ENCODE measurements at regions not wholly inside any gene's neighbourhood (a gene's known extent, or its start where the extent isn't known, plus 50 kb on each side); places are given as distances from the start of the nearest gene placed in this dataset.

DNA sequence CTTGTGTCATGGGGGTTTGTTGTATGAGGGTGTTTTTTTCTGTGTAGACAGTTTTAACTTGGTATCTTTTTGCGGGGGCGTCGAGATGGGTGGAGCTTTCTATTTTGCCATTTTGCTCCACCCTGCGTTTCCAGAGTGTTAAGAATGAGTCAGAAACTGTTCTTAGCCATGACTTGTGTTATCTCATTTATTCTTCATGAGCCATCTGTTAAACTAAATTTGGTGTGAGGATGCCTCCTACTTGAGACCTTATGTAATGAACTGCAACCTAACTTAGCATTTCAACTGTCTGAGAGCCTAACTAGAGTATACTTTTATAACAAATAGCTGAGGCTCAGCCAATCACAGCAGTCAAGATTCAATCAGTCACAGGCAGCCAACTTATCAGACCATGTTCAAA, 1873.5 kb downstream of the NCAM2 start:
- no peaks in the 10 kb centered on the region for H3K4me1 ChIP-seq (ENCODE audit: control insufficient read depth, insufficient read depth, low read length)
- H3K27me3 ChIP-seq (ENCODE audit: control insufficient read depth, insufficient read depth, low read length), result no peaks in the 10 kb centered on the region
- H3K27ac ChIP-seq (ENCODE audit: low read depth, low read length), result no peak overlapping the region
- H3K9ac ChIP-seq (ENCODE audit: low read depth, low read length), result no peak overlapping the region
- H3K4me3 ChIP-seq (ENCODE audit: low read depth, low read length), result no peak overlapping the region
- H3K36me3 ChIP-seq (ENCODE audit: control insufficient read depth, insufficient read depth, low read length), result no peaks in the 10 kb centered on the region
- H3K9me3 ChIP-seq (ENCODE audit: control insufficient read depth, insufficient read depth, low read length), result no peaks in the 10 kb centered on the region

DNA sequence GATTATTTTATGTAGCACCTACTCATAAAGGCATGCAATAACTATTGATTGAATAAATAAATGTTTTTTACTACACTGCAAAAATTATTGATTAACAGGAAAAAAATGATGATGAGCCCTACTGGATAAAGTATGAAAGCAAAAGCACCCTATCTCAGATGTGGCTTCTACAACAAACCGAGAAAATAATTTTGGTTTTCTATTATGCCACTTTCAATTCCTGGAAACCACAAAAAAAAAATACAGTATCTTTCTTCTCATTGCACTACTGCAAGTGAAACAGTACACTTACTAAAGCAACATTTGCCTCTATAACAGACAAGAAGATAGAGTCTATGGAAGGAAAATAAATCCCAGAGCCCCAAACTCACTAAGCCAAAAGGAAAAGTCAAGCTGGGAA, 1882.4 kb downstream of the NCAM2 start:
- no peak overlapping the region for H3K27ac ChIP-seq (ENCODE audit: low read depth, low read length)
- H3K9me3 ChIP-seq (ENCODE audit: control insufficient read depth, insufficient read depth, low read length), result no peaks in the 10 kb centered on the region
- H3K27me3 ChIP-seq (ENCODE audit: control insufficient read depth, insufficient read depth, low read length), result no peaks in the 10 kb centered on the region

DNA sequence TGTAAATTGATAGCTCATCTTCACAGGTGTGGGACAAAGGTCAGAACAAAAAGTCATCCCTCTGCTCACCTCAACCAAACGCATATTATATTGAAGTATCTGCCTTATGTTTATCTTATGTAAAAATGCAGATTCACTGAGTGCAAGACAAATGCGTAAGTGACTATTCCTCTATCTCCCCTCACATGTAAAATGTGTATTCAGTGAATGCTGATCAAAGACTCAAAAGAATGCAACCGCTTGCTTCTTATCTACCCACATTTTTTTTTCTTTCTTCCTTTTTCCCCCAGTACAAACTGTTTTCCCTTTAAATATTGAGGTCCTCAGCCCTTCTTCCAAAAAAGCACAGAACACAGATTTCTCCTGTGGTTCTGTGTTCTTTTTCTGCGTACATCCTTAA, 1882.9 kb downstream of the NCAM2 start:
- Histone ChIP-seq H3K9me3 (ENCODE audit: control insufficient read depth, insufficient read depth, low read length) (no peaks in the 10 kb centered on the region), H3K9ac (ENCODE audit: low read depth, low read length) (no peak overlapping the region; the same call in 1 of the 2 replicates), H3K36me3 (ENCODE audit: control insufficient read depth, insufficient read depth, low read length) (no peaks in the 10 kb centered on the region), H3K4me3 (ENCODE audit: low read depth, low read length) (no peak overlapping the region), H3K27me3 (ENCODE audit: control insufficient read depth, insufficient read depth, low read length) (no peaks in the 10 kb centered on the region), H3K27ac (ENCODE audit: low read depth, low read length) (peak overlapping the region; percentile 72), H3K4me1 (ENCODE audit: control insufficient read depth, insufficient read depth, low read length) (peaks cover 40% of the 10 kb centered on the region)

More for the DNA sequence above, 1882.4 kb downstream of the NCAM2 start:
- Histone ChIP-seq H3K4me3 (ENCODE audit: low read depth, low read length) (no peak overlapping the region), H3K36me3 (ENCODE audit: control insufficient read depth, insufficient read depth, low read length) (no peaks in the 10 kb centered on the region), H3K4me1 (ENCODE audit: control insufficient read depth, insufficient read depth, low read length) (peaks cover 34% of the 10 kb centered on the region), H3K9ac (ENCODE audit: low read depth, low read length) (no peak overlapping the region)

DNA sequence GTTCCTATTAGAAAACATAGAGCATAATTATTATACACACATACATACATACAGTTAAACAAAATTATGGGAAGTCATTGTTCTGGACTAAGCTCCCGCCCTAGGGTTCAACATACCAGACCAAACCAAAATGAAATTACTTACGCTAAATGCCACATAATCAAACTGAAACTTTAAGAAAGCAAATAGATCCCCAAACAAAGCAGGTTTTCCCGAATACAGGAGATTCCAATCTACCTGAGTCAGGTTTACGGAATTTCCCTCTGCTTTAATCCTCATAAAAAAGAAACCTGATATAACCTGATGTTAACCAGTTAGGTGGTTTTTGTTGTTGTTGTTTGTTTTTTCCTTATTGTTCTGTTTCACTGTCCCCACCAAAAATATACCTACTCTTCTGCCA, 1886.9 kb downstream of the NCAM2 start:
- H3K9ac ChIP-seq (ENCODE audit: low read depth, low read length), result 0 out of 2 replicates have a peak overlapping the region, but pooled peaks have one; percentile 59
- no peaks in the 10 kb centered on the region for H3K27me3 ChIP-seq (ENCODE audit: control insufficient read depth, insufficient read depth, low read length)
- H3K9me3 ChIP-seq (ENCODE audit: control insufficient read depth, insufficient read depth, low read length), result no peaks in the 10 kb centered on the region
- H3K36me3 ChIP-seq (ENCODE audit: control insufficient read depth, insufficient read depth, low read length), result no peaks in the 10 kb centered on the region
- H3K4me3 ChIP-seq (ENCODE audit: low read depth, low read length), result peak overlapping the region; percentile 14; the same call in 1 of the 2 replicates
- H3K27ac ChIP-seq (ENCODE audit: low read depth, low read length), result peak overlapping the region; percentile 73
- peaks cover 47% of the 10 kb centered on the region for H3K4me1 ChIP-seq (ENCODE audit: control insufficient read depth, insufficient read depth, low read length)

DNA sequence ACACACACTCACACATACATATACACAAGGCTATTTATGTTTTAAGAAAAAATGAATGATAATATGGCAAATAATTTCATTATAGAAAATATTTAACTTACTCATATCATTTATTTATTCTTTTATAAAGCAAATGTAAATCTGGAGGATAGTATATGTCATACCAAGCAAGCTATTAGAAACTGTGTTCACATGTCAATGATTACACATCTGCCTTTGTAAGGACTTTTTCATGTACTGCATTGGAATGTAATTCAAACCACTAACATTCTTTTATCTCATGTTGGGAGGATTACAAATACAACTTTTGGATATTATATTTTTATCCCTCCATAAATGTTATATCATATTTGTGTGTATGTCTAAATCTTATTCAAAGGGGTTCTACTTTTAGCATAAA, 1887.4 kb downstream of the NCAM2 start:
- Histone ChIP-seq H3K4me3 (ENCODE audit: low read depth, low read length) (peak overlapping the region; percentile 14; the same call in 1 of the 2 replicates), H3K4me1 (ENCODE audit: control insufficient read depth, insufficient read depth, low read length) (peaks cover 46% of the 10 kb centered on the region), H3K9me3 (ENCODE audit: control insufficient read depth, insufficient read depth, low read length) (no peaks in the 10 kb centered on the region), H3K9ac (ENCODE audit: low read depth, low read length) (no peak overlapping the region), H3K27ac (ENCODE audit: low read depth, low read length) (peak overlapping the region; percentile 73), H3K27me3 (ENCODE audit: control insufficient read depth, insufficient read depth, low read length) (no peaks in the 10 kb centered on the region), H3K36me3 (ENCODE audit: control insufficient read depth, insufficient read depth, low read length) (no peaks in the 10 kb centered on the region)

DNA sequence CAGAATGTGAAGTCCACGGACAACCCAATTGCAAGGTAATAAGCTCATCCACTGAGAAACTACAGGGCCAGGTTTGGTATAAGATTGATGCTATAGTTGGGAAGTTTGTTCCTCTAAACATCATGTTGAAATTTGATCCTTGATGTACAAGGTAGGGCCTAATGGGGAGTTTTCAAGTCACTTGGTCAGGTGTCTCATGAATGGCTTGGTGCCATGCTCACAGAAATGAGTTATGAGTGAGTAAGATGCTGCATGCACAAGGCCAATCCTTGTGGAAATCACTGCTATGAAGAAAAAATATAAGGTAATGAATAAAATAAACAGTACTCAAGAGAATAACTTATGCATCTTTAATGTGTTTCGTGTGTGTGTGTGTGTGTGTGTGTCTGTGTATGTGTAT, 1891.2 kb downstream of the NCAM2 start:
- no peak overlapping the region for H3K27ac ChIP-seq (ENCODE audit: low read depth, low read length)
- H3K4me3 ChIP-seq (ENCODE audit: low read depth, low read length), result no peak overlapping the region
- H3K4me1 ChIP-seq (ENCODE audit: control insufficient read depth, insufficient read depth, low read length), result peaks cover 32% of the 10 kb centered on the region
- no peaks in the 10 kb centered on the region for H3K9me3 ChIP-seq (ENCODE audit: control insufficient read depth, insufficient read depth, low read length)
- no peaks in the 10 kb centered on the region for H3K27me3 ChIP-seq (ENCODE audit: control insufficient read depth, insufficient read depth, low read length)
- no peak overlapping the region for H3K9ac ChIP-seq (ENCODE audit: low read depth, low read length)
- H3K36me3 ChIP-seq (ENCODE audit: control insufficient read depth, insufficient read depth, low read length), result no peaks in the 10 kb centered on the region

DNA sequence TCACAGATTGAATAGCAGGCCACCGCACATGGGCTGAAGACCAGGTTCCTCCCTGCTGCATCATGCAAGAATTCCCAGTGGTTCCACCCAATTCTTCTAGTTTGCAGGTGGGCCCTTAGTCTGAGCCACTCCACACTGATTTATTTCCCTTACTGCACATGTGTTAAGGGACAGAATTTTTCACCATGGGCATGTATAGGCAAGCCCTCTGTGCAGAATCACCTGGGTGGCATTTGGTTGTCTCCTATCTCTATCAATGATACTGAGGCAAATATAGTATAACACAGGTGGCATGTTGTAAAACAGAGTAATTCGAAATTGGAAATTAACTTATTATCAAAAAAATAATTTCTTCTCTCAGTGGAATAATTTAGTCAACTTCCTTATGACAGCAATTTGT, 1892.4 kb downstream of the NCAM2 start:
- Histone ChIP-seq H3K36me3 (ENCODE audit: control insufficient read depth, insufficient read depth, low read length) (no peaks in the 10 kb centered on the region), H3K27me3 (ENCODE audit: control insufficient read depth, insufficient read depth, low read length) (no peaks in the 10 kb centered on the region), H3K9me3 (ENCODE audit: control insufficient read depth, insufficient read depth, low read length) (no peaks in the 10 kb centered on the region), H3K27ac (ENCODE audit: low read depth, low read length) (no peak overlapping the region), H3K4me3 (ENCODE audit: low read depth, low read length) (no peak overlapping the region), H3K4me1 (ENCODE audit: control insufficient read depth, insufficient read depth, low read length) (peaks cover 20% of the 10 kb centered on the region), H3K9ac (ENCODE audit: low read depth, low read length) (no peak overlapping the region)

DNA sequence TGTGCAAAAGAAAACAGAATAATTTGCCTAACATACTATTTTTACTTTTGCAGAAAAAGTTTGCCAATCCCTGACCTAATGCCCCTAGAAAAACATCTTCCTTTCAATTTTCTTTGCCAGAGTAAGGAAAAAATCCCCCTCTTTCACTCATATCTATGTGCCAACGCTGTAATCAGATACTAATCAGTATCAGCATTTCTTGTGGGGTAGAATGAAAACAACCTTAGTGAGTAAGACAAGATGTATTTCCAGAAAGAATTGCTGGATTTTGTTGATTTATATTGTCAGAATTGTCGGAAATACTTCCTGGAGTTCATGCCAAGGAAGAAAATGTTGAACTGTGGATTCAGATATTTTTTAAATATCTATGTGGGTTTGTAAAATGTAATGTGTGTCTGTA, 1893.8 kb downstream of the NCAM2 start:
- no peaks in the 10 kb centered on the region for H3K9me3 ChIP-seq (ENCODE audit: control insufficient read depth, insufficient read depth, low read length)
- H3K9ac ChIP-seq (ENCODE audit: low read depth, low read length), result no peak overlapping the region
- no peaks in the 10 kb centered on the region for H3K36me3 ChIP-seq (ENCODE audit: control insufficient read depth, insufficient read depth, low read length)
- no peak overlapping the region for H3K27ac ChIP-seq (ENCODE audit: low read depth, low read length)
- H3K27me3 ChIP-seq (ENCODE audit: control insufficient read depth, insufficient read depth, low read length), result no peaks in the 10 kb centered on the region
- H3K4me1 ChIP-seq (ENCODE audit: control insufficient read depth, insufficient read depth, low read length), result peaks cover 8% of the 10 kb centered on the region
- no peak overlapping the region for H3K4me3 ChIP-seq (ENCODE audit: low read depth, low read length)

DNA sequence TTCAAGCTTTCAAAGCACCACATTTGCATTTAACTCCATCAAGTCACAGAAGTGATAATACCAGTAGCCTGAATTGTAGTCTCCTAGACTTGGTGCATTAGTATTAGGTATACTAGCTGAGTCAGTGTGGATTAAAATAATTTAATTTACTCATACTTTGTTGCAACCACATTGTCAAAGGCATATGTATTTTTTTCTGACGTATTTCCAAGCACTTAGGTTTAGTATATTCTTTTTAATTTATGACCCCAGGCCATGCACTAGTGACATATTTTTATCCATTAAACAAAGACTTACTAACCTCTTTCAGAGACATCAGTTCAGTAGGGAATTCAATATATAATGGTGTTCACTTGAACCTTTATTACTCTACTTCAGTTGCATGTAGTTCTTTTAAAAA, 1894.5 kb downstream of the NCAM2 start:
- no peaks in the 10 kb centered on the region for H3K27me3 ChIP-seq (ENCODE audit: control insufficient read depth, insufficient read depth, low read length)

DNA sequence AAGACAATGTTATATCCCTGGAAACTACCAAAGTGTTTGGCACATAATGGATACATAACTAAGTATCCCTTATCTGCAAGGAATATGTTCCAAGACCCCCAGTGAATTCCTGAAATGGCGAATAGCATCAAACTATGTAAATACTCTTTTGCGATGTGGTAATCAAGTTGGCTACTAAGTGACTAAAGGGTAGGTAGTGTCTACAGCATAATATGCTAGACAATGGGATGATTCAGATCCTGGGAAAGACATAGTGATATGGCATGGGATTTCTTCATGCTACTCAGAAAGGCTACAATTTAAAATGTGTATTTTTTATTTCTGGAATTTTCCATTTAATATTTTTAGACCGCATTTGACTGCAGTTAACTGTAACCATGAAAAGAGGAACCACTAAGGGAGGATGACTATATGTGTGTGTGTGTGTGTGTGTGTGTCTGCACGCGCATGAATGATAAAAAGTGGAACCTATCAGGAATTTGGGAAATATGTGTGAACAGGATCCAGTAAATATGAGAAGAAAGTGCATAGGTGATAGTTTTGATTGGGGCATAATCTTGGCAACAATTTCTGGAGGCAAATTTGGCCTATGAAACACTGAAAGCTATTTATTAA, 1899.9 kb downstream of the NCAM2 start:
- no peaks in the 10 kb centered on the region for H3K9me3 ChIP-seq (ENCODE audit: control insufficient read depth, insufficient read depth, low read length)
- no peak overlapping the region for H3K27ac ChIP-seq (ENCODE audit: low read depth, low read length)
- no peaks in the 10 kb centered on the region for H3K27me3 ChIP-seq (ENCODE audit: control insufficient read depth, insufficient read depth, low read length)
- no peak overlapping the region for H3K4me3 ChIP-seq (ENCODE audit: low read depth, low read length)
- H3K36me3 ChIP-seq (ENCODE audit: control insufficient read depth, insufficient read depth, low read length), result no peaks in the 10 kb centered on the region
- no peak overlapping the region for H3K9ac ChIP-seq (ENCODE audit: low read depth, low read length)
- peaks cover 4% of the 10 kb centered on the region; the same call in 1 of the 2 replicates for H3K4me1 ChIP-seq (ENCODE audit: control insufficient read depth, insufficient read depth, low read length)

More for the DNA sequence above, 1894.5 kb downstream of the NCAM2 start:
- peaks cover 8% of the 10 kb centered on the region for H3K4me1 ChIP-seq (ENCODE audit: control insufficient read depth, insufficient read depth, low read length)
- H3K36me3 ChIP-seq (ENCODE audit: control insufficient read depth, insufficient read depth, low read length), result no peaks in the 10 kb centered on the region
- no peaks in the 10 kb centered on the region for H3K9me3 ChIP-seq (ENCODE audit: control insufficient read depth, insufficient read depth, low read length)
- no peak overlapping the region for H3K4me3 ChIP-seq (ENCODE audit: low read depth, low read length)
- no peak overlapping the region for H3K27ac ChIP-seq (ENCODE audit: low read depth, low read length)
- no peak overlapping the region for H3K9ac ChIP-seq (ENCODE audit: low read depth, low read length)

DNA sequence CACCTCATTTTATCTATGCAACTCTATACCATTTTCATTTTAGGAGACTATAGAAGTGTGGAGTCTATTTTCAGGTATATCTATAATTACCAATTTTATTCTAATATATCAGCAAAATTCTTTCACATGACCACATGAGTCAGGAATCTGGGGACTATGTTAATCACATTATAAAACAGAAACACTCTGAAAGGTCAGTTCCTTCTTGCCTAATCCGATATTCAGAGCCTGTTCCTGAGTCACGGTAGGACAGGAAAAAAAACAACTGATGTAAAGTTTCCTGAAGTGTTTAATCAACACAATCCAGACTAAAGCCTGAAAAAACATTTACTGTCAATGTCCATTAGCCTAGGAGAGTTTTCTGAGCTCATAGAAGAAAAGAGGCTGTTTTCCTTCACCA, 1902.3 kb downstream of the NCAM2 start:
- Histone ChIP-seq H3K27me3 (ENCODE audit: control insufficient read depth, insufficient read depth, low read length) (no peaks in the 10 kb centered on the region), H3K4me3 (ENCODE audit: low read depth, low read length) (no peak overlapping the region), H3K27ac (ENCODE audit: low read depth, low read length) (no peak overlapping the region), H3K4me1 (ENCODE audit: control insufficient read depth, insufficient read depth, low read length) (peaks cover 4% of the 10 kb centered on the region; the same call in 1 of the 2 replicates), H3K9me3 (ENCODE audit: control insufficient read depth, insufficient read depth, low read length) (no peaks in the 10 kb centered on the region), H3K9ac (ENCODE audit: low read depth, low read length) (no peak overlapping the region), H3K36me3 (ENCODE audit: control insufficient read depth, insufficient read depth, low read length) (no peaks in the 10 kb centered on the region)
